ENCODE measurements at regions not wholly inside any gene's neighbourhood (a gene's known extent, or its start where the extent isn't known, plus 50 kb on each side); places are given as distances from the start of the nearest gene placed in this dataset.

GRCh38 chr2:111626865-111627163, 257.2 kb downstream of the ANAPC1 start:
- Histone ChIP-seq H3K79me1 (ENCODE audit: insufficient read depth, low read depth, low read length, poor library complexity, severe bottlenecking) (no peaks in the 10 kb centered on the region), H2BK120ac (ENCODE audit: low read depth, low read length, poor library complexity, severe bottlenecking) (no peak overlapping the region), H2BK12ac (ENCODE audit: insufficient read length, low read depth, low read length) (no peak overlapping the region), H3T11ph (ENCODE audit: low read length) (no peak overlapping the region), H3K27me3 (ENCODE audit: insufficient read depth, low read length) (no peaks in the 10 kb centered on the region), H3K23ac (ENCODE audit: insufficient read length, low read depth, low read length) (no peak overlapping the region), H2BK20ac (ENCODE audit: low read depth, low read length, poor library complexity, severe bottlenecking) (no peak overlapping the region), H3K18ac (ENCODE audit: insufficient read length, low read depth, low read length) (no peak overlapping the region), H3K9me3 (ENCODE audit: control insufficient read depth, low read depth, low read length) (no peaks in the 10 kb centered on the region), H2BK5ac (ENCODE audit: insufficient read length, low read length) (no peak overlapping the region), H3K14ac (ENCODE audit: insufficient read depth, low read length) (no peak overlapping the region), H3K56ac (ENCODE audit: insufficient read length, low read depth, low read length) (no peak overlapping the region), H4K91ac (ENCODE audit: insufficient read length, low read depth, low read length) (no peak overlapping the region), H3K4me2 (ENCODE audit: insufficient read depth, insufficient read length, low read length) (no peak overlapping the region), H3K27ac (ENCODE audit: insufficient read length, low read depth, low read length) (no peak overlapping the region), H3K9ac (ENCODE audit: extremely low read depth, insufficient read length, low read length) (no peak overlapping the region), H4K20me1 (ENCODE audit: control insufficient read depth, insufficient read depth, insufficient read length) (no peaks in the 10 kb centered on the region), H4K8ac (replicated peaks; ENCODE audit: insufficient read length, low read depth, low read length) (no peak overlapping the region), H2AK5ac (ENCODE audit: insufficient read length, low read length) (no peak overlapping the region), H2AFZ (ENCODE audit: low read length) (no peak overlapping the region), H3K23me2 (ENCODE audit: insufficient read length, low read depth, low read length, poor library complexity, severe bottlenecking) (no peaks in the 10 kb centered on the region), H3K79me2 (ENCODE audit: insufficient read depth, low read length) (no peaks in the 10 kb centered on the region), H3K4me1 (ENCODE audit: insufficient read depth, low read length) (no peaks in the 10 kb centered on the region), H3K4ac (ENCODE audit: low read depth, low read length) (no peak overlapping the region), H4K5ac (ENCODE audit: insufficient read length, low read depth, low read length) (no peak overlapping the region), H2BK15ac (ENCODE audit: low read depth, low read length) (no peak overlapping the region)
- Mint-ChIP-seq H3K4me1 (peaks cover 0 to 6% of the 10 kb centered on the region in 2 experiments; a peak in 2 of 4 replicates), H3K36me3 (ENCODE audit: insufficient read depth in 1 of 3, low read depth in 3 of 3) (peaks cover 6 to 34% (median 20%) of the 10 kb centered on the region in 3 experiments; a peak in 6 of 7 replicates), H3K4me3 (no peak overlapping the region), H3K9me3 (peaks cover 32 to 35% of the 10 kb centered on the region in 2 experiments), H3K27me3 (ENCODE audit: low read depth) (peaks cover 4% of the 10 kb centered on the region), H3K27ac (no peak overlapping the region)
- DNase-seq, result no peak
- no peak for TF ChIP-seq CTCF (conservative IDR thresholded peaks at IDR 0.05)

Measured in H9 (cell line).